Activated T-helper 9 cell treated with anti-CD3 and anti-CD28 coated beads, Interleukin-2, amount 50 U/mL, for 16 hours (primary cell): ENCODE measurements at regions not wholly inside any gene's neighbourhood (a gene's known extent, or its start where the extent isn't known, plus 50 kb on each side); places are given as distances from the start of the nearest gene placed in this dataset.
"Not testable (repeated sequence)": the region's sequence is repeated elsewhere in the genome, so short reads cannot be mapped to it uniquely, and the experiment has no call there.

Source experiments
- DNase-seq: peaks from one replicate; pipeline ENCODE4 v3.0.0-alpha.2; 2020; ENCODE audit warnings: low read depth

GRCh38 chr14:62521309-62521708 is 523.9 kb downstream of the KCNH5 start:
- not testable (repeated sequence) for DNase-seq

- no peak for DNase-seq
Observed at GRCh38 chr14:62528296-62528695, 517.0 kb downstream of the KCNH5 start.

GRCh38 chr14:62532181-62532580 is 513.1 kb downstream of the KCNH5 start:
- DNase-seq = no peak

- no peak for DNase-seq
Observed at GRCh38 chr14:62546862-62547474, 498.3 kb downstream of the KCNH5 start.

GRCh38 chr14:62557416-62557815 is 487.8 kb downstream of the KCNH5 start:
- no peak for DNase-seq

- no peak for DNase-seq
Observed at GRCh38 chr14:62558451-62558850, 486.8 kb downstream of the KCNH5 start.

- DNase-seq = no peak
Observed at GRCh38 chr14:62585247-62585646, 460.0 kb downstream of the KCNH5 start.

- DNase-seq = no peak
Observed at GRCh38 chr14:62592877-62593276, 452.4 kb downstream of the KCNH5 start.

- DNase-seq = no peak
Observed at GRCh38 chr14:62597143-62597542, 448.1 kb downstream of the KCNH5 start.

GRCh38 chr14:62599616-62600385 is 445.5 kb downstream of the KCNH5 start:
- no peak for DNase-seq

- no peak for DNase-seq
Observed at GRCh38 chr14:62602712-62603111, 442.5 kb downstream of the KCNH5 start.

- no peak for DNase-seq
Observed at GRCh38 chr14:62604524-62604923, 440.7 kb downstream of the KCNH5 start.

- DNase-seq = no peak
Observed at GRCh38 chr14:62614122-62614521, 431.1 kb downstream of the KCNH5 start.

GRCh38 chr14:62616668-62617067 is 428.6 kb downstream of the KCNH5 start:
- no peak for DNase-seq

GRCh38 chr14:62626416-62626815 is 418.8 kb downstream of the KCNH5 start:
- DNase-seq = no peak

- no peak for DNase-seq
Observed at GRCh38 chr14:62629176-62629725, 416.0 kb downstream of the KCNH5 start.

- DNase-seq = no peak
Observed at GRCh38 chr14:62631176-62631575, 414.1 kb downstream of the KCNH5 start.

- DNase-seq = no peak
Observed at GRCh38 chr14:62632771-62633170, 412.5 kb downstream of the KCNH5 start.

GRCh38 chr14:62645649-62646048 is 399.6 kb downstream of the KCNH5 start:
- DNase-seq = no peak
